ENCODE measurements at regions not wholly inside any gene's neighbourhood (a gene's known extent, or its start where the extent isn't known, plus 50 kb on each side); places are given as distances from the start of the nearest gene placed in this dataset.

DNA sequence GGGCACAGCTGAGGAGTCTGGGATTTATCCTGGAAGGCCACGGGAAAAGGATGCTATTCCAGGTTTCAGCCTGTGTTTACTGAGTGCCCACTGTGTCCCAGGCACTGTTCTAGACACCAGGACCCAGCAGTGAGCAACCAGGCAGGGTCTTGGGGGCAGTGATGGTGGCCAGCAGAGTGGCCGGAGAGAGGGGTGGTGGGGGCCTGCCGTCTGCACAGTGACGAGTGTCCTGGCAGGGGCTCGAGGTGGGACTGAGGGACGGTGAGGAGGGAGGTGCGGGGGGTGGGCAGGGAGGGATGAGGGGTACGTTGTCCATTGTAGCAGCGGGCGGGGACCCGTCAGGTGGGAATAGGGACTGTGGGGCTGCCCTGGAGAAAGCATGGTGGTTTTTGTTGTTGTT is 66.3 kb upstream of the CIBAR2 start:
- Histone ChIP-seq H3K27ac (ENCODE audit: low read length) (no peak overlapping the region), H3K4me1 (ENCODE audit: low read length) (no peaks in the 10 kb centered on the region), H3K4me3 (ENCODE audit: low read length) (no peak overlapping the region), H3K79me2 (ENCODE audit: low read length) (no peaks in the 10 kb centered on the region), H3K27me3 (ENCODE audit: low read depth, low read length) (peaks cover 4% of the 10 kb centered on the region; the same call in 1 of the 2 replicates), H4K20me1 (ENCODE audit: insufficient read depth, low read length) (no peaks in the 10 kb centered on the region), H2AFZ (ENCODE audit: low read depth, low read length) (no peak overlapping the region), H3K4me2 (ENCODE audit: low read length) (no peak overlapping the region), H3K9me3 (ENCODE audit: insufficient read depth, low read length) (no peaks in the 10 kb centered on the region), H3K9ac (ENCODE audit: low read length) (no peak overlapping the region), H3K36me3 (replicated peaks; ENCODE audit: low read depth, low read length) (no peaks in the 10 kb centered on the region)
- no peak for TF ChIP-seq EZH2phosphoT487 (IDR thresholded peaks at IDR 0.05; ENCODE audit: low read depth)

DNA sequence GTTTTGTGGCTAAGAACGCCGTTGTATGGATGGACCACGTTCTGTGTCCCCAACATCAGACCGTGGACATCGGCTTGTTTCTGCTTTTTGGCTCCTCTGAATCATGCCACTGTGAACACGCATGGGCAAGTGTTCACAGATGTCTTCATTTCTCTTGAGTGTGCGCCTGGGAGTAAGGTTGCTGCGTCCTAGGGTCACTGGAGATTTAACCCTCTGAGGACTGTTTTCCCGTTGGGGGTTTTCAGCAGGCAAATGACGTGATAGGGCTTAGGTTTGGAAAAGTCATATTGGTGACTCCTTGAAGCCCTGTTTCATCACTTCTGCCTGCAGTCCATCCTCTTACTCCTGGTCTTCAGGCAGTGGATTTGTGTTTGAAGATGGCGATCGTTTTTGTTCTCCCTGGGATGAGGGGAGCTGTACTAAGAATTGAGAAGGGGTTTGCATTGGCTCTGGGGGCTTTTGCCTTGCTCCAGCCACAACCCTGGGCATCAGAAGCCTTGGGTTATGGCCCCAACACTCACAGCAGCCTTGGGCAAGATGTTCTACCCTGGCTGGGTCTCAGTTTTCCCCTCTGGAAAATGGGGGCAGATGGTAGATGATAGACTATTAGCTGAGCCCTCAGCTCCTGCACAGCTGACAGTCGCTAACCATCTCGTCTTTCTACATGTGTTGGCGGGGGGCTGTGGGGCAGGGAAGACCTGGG is 67.2 kb upstream of the CIBAR2 start:
- H3K4me2 ChIP-seq (ENCODE audit: low read length), result no peak overlapping the region
- H3K4me3 ChIP-seq (ENCODE audit: low read length), result no peak overlapping the region
- no peak overlapping the region for H3K27ac ChIP-seq (ENCODE audit: low read length)
- no peaks in the 10 kb centered on the region for H3K36me3 ChIP-seq (replicated peaks; ENCODE audit: low read depth, low read length)
- 0 out of 2 replicates have a peak, but pooled peaks cover 2% of the 10 kb centered on the region for H3K9me3 ChIP-seq (ENCODE audit: insufficient read depth, low read length)
- no peaks in the 10 kb centered on the region for H4K20me1 ChIP-seq (ENCODE audit: insufficient read depth, low read length)
- TF ChIP-seq, protein P1, sequence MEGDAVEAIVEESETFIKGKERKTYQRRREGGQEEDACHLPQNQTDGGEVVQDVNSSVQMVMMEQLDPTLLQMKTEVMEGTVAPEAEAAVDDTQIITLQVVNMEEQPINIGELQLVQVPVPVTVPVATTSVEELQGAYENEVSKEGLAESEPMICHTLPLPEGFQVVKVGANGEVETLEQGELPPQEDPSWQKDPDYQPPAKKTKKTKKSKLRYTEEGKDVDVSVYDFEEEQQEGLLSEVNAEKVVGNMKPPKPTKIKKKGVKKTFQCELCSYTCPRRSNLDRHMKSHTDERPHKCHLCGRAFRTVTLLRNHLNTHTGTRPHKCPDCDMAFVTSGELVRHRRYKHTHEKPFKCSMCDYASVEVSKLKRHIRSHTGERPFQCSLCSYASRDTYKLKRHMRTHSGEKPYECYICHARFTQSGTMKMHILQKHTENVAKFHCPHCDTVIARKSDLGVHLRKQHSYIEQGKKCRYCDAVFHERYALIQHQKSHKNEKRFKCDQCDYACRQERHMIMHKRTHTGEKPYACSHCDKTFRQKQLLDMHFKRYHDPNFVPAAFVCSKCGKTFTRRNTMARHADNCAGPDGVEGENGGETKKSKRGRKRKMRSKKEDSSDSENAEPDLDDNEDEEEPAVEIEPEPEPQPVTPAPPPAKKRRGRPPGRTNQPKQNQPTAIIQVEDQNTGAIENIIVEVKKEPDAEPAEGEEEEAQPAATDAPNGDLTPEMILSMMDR (IDR thresholded peaks at IDR 0.05; ENCODE audit: low read depth, low read length), result no peak
- TF ChIP-seq EZH2phosphoT487 (IDR thresholded peaks at IDR 0.05; ENCODE audit: low read depth), result no peak
- no peak overlapping the region for H3K9ac ChIP-seq (ENCODE audit: low read length)
- H2AFZ ChIP-seq (ENCODE audit: low read depth, low read length), result no peak overlapping the region
- peaks cover 10% of the 10 kb centered on the region; the same call in 1 of the 2 replicates for H3K27me3 ChIP-seq (ENCODE audit: low read depth, low read length)
- H3K4me1 ChIP-seq (ENCODE audit: low read length), result no peaks in the 10 kb centered on the region
- no peaks in the 10 kb centered on the region for H3K79me2 ChIP-seq (ENCODE audit: low read length)

- H3K79me2 ChIP-seq (ENCODE audit: low read length), result no peaks in the 10 kb centered on the region
- no peak overlapping the region for H3K4me3 ChIP-seq (ENCODE audit: low read length)
- TF ChIP-seq EZH2phosphoT487 (IDR thresholded peaks at IDR 0.05; ENCODE audit: low read depth), result no peak
- TF ChIP-seq, protein P1 (IDR thresholded peaks at IDR 0.05; ENCODE audit: low read depth, low read length), result no peak
- no peak overlapping the region for H3K9ac ChIP-seq (ENCODE audit: low read length)
- H3K36me3 ChIP-seq (replicated peaks; ENCODE audit: low read depth, low read length), result no peaks in the 10 kb centered on the region
- peaks cover 11% of the 10 kb centered on the region; the same call in 1 of the 2 replicates for H3K27me3 ChIP-seq (ENCODE audit: low read depth, low read length)
- no peak overlapping the region for H3K4me2 ChIP-seq (ENCODE audit: low read length)
- no peak overlapping the region for H2AFZ ChIP-seq (ENCODE audit: low read depth, low read length)
- no peaks in the 10 kb centered on the region for H4K20me1 ChIP-seq (ENCODE audit: insufficient read depth, low read length)
- H3K27ac ChIP-seq (ENCODE audit: low read length), result no peak overlapping the region
- H3K9me3 ChIP-seq (ENCODE audit: insufficient read depth, low read length), result peaks cover 3% of the 10 kb centered on the region; the same call in 1 of the 2 replicates
- H3K4me1 ChIP-seq (ENCODE audit: low read length), result no peaks in the 10 kb centered on the region
Observed at GRCh38 chr16:85180047-85180826, 68.0 kb upstream of the CIBAR2 start.

GRCh38 chr16:85180827-85181738 is 68.8 kb upstream of the CIBAR2 start:
- Histone ChIP-seq H3K79me2 (ENCODE audit: low read length) (no peaks in the 10 kb centered on the region), H3K9me3 (ENCODE audit: insufficient read depth, low read length) (peaks cover 3% of the 10 kb centered on the region; the same call in 1 of the 2 replicates), H2AFZ (ENCODE audit: low read depth, low read length) (no peak overlapping the region), H4K20me1 (ENCODE audit: insufficient read depth, low read length) (no peaks in the 10 kb centered on the region), H3K9ac (ENCODE audit: low read length) (no peak overlapping the region), H3K4me3 (ENCODE audit: low read length) (no peak overlapping the region), H3K4me1 (ENCODE audit: low read length) (no peaks in the 10 kb centered on the region), H3K4me2 (ENCODE audit: low read length) (no peak overlapping the region), H3K27ac (ENCODE audit: low read length) (no peak overlapping the region), H3K27me3 (ENCODE audit: low read depth, low read length) (peaks cover 7% of the 10 kb centered on the region; the same call in 1 of the 2 replicates), H3K36me3 (replicated peaks; ENCODE audit: low read depth, low read length) (no peaks in the 10 kb centered on the region)
- TF ChIP-seq, protein P1 (IDR thresholded peaks at IDR 0.05; ENCODE audit: low read depth, low read length), result no peak
- TF ChIP-seq EZH2phosphoT487 (IDR thresholded peaks at IDR 0.05; ENCODE audit: low read depth), result no peak
